OCI-LY3 (cell line): ENCODE measurements at regions not wholly inside any gene's neighbourhood (a gene's known extent, or its start where the extent isn't known, plus 50 kb on each side); places are given as distances from the start of the nearest gene placed in this dataset.
"Not testable (repeated sequence)": the region's sequence is repeated elsewhere in the genome, so short reads cannot be mapped to it uniquely, and the experiment has no call there.

Experiments
- H2AFZ ChIP-seq: fragments of 200-600, 300-600 bp; shearing (Covaris generic); 2 replicates; pipeline ENCODE4 v1.6.0; 2014; ENCODE audit warnings: antibody characterized with exemption, low read depth, low read length
- H3K27ac ChIP-seq: fragments of 200-600, 300-600 bp; sonication (generic); 2 replicates; pipeline ENCODE4 v1.5.1; 2014; ENCODE audit warnings: mild to moderate bottlenecking, low read length, moderate library complexity, mixed read lengths
- H3K27me3 ChIP-seq: fragments of 200-600, 300-600 bp; sonication (generic); 2 replicates; pipeline ENCODE4 v1.6.1; 2014; ENCODE audit warnings: low read depth, low read length, mixed read lengths
- H3K36me3 ChIP-seq: fragments of 200-600, 300-600 bp; sonication (generic); replicated peaks from 2 replicates; pipeline ENCODE3; 2014; ENCODE audit warnings: low read depth, low read length, mixed read lengths
- H3K4me1 ChIP-seq: fragments of 300-600, 200-600 bp; sonication (generic); 2 replicates; pipeline ENCODE4 v1.6.1; 2014; ENCODE audit warnings: low read length, mixed read lengths
- H3K4me2 ChIP-seq: fragments of 200-600, 300-600 bp; sonication (generic); 2 replicates; pipeline ENCODE4 v1.6.1; 2014; ENCODE audit warnings: low read length, mixed read lengths
- H3K4me3 ChIP-seq: fragments of 300-600, 200-600 bp; sonication (generic); 2 replicates; pipeline ENCODE4 v1.5.1; 2014; ENCODE audit warnings: antibody characterized with exemption, mild to moderate bottlenecking, low read length, moderate library complexity
- H3K79me2 ChIP-seq: fragments of 300-600, 200-600 bp; shearing (Covaris generic); 2 replicates; pipeline ENCODE4 v1.6.1; 2014; ENCODE audit warnings: mild to moderate bottlenecking, low read length, mixed read lengths
- H3K9ac ChIP-seq: fragments of 300-600, 200-600 bp; shearing (Covaris generic); 2 replicates; pipeline ENCODE4 v1.6.0; 2014; ENCODE audit warnings: mild to moderate bottlenecking, low read length, moderate library complexity
- H3K9me3 ChIP-seq: fragments of 200-600, 300-600 bp; shearing (Covaris generic); 2 replicates; pipeline ENCODE4 v1.6.1; 2014; ENCODE audit warnings: low read length, mixed read lengths; ENCODE audit not compliant: insufficient read depth
- H4K20me1 ChIP-seq: fragments of 200-600, 300-600 bp; sonication (generic); 2 replicates; pipeline ENCODE4 v1.6.1; 2016; ENCODE audit warnings: low read length, mixed read lengths; ENCODE audit not compliant: insufficient read depth
- CTCF ChIP-seq: fragments of 200-600, 300-600 bp; sonication (generic); IDR thresholded peaks from 2 replicates; pipeline ENCODE4 v1.5.1; 2014; ENCODE audit warnings: antibody characterized with exemption, low read length, low read depth
- EZH2phosphoT487 ChIP-seq: fragments of 200-600 bp; shearing (Covaris generic); IDR thresholded peaks from 2 replicates; pipeline ENCODE4 v1.6.1; 2018; ENCODE audit warnings: antibody characterized with exemption, mixed run types, low read depth

GRCh38 chr2:175847128-175847527, 154.9 kb downstream of the LNPK start:
- no peaks in the 10 kb centered on the region for H4K20me1 ChIP-seq
- no peaks in the 10 kb centered on the region for H3K27me3 ChIP-seq
- no peak overlapping the region for H3K4me3 ChIP-seq
- no peak overlapping the region for H3K4me2 ChIP-seq
- no peaks in the 10 kb centered on the region for H3K4me1 ChIP-seq
- TF ChIP-seq CTCF (no peak), EZH2phosphoT487 (no peak)
- no peaks in the 10 kb centered on the region for H3K36me3 ChIP-seq
- no peak overlapping the region for H3K27ac ChIP-seq
- H3K79me2 ChIP-seq, result no peaks in the 10 kb centered on the region
- H2AFZ ChIP-seq, result no peak overlapping the region
- H3K9me3 ChIP-seq, result no peaks in the 10 kb centered on the region
- no peak overlapping the region for H3K9ac ChIP-seq

- Histone ChIP-seq H3K9me3 (no peaks in the 10 kb centered on the region), H3K36me3 (no peaks in the 10 kb centered on the region), H3K9ac (no peak overlapping the region), H3K79me2 (no peaks in the 10 kb centered on the region), H3K4me2 (no peak overlapping the region), H3K4me1 (no peaks in the 10 kb centered on the region), H4K20me1 (no peaks in the 10 kb centered on the region), H2AFZ (no peak overlapping the region), H3K27ac (no peak overlapping the region), H3K27me3 (no peaks in the 10 kb centered on the region), H3K4me3 (no peak overlapping the region)
- no peak for TF ChIP-seq CTCF
- no peak for TF ChIP-seq EZH2phosphoT487
Measured at GRCh38 chr2:175844169-175844568, 157.9 kb downstream of the LNPK start.

GRCh38 chr2:175843625-175844024, 158.4 kb downstream of the LNPK start:
- Histone ChIP-seq H4K20me1 (no peaks in the 10 kb centered on the region), H3K27me3 (no peaks in the 10 kb centered on the region), H3K9me3 (no peaks in the 10 kb centered on the region), H3K36me3 (no peaks in the 10 kb centered on the region), H3K27ac (no peak overlapping the region), H3K4me2 (no peak overlapping the region), H2AFZ (no peak overlapping the region), H3K4me1 (no peaks in the 10 kb centered on the region), H3K9ac (no peak overlapping the region), H3K4me3 (no peak overlapping the region), H3K79me2 (no peaks in the 10 kb centered on the region)
- TF ChIP-seq CTCF (no peak), EZH2phosphoT487 (no peak)

- TF ChIP-seq EZH2phosphoT487, result no peak
- TF ChIP-seq CTCF, result no peak
- Histone ChIP-seq H2AFZ (no peak overlapping the region), H3K9me3 (no peaks in the 10 kb centered on the region)
Measured at GRCh38 chr2:175842996-175843395, 159.1 kb downstream of the LNPK start.

GRCh38 chr2:175840765-175841164, 161.3 kb downstream of the LNPK start:
- not testable (repeated sequence) for H3K4me3 ChIP-seq, H4K20me1 ChIP-seq, H3K9ac ChIP-seq, H2AFZ ChIP-seq, H3K27ac ChIP-seq, H3K4me2 ChIP-seq, H3K79me2 ChIP-seq, H3K36me3 ChIP-seq, H3K4me1 ChIP-seq, H3K9me3 ChIP-seq, H3K27me3 ChIP-seq

More at GRCh38 chr2:175842996-175843395, 159.1 kb downstream of the LNPK start:
- H3K36me3 ChIP-seq, result no peaks in the 10 kb centered on the region
- no peak overlapping the region for H3K9ac ChIP-seq
- no peaks in the 10 kb centered on the region for H3K27me3 ChIP-seq
- no peaks in the 10 kb centered on the region for H3K79me2 ChIP-seq
- H3K27ac ChIP-seq, result no peak overlapping the region
- H3K4me3 ChIP-seq, result no peak overlapping the region
- no peaks in the 10 kb centered on the region for H3K4me1 ChIP-seq
- no peaks in the 10 kb centered on the region for H4K20me1 ChIP-seq
- H3K4me2 ChIP-seq, result no peak overlapping the region
